Glutamatergic neuron (in vitro differentiated cells): ENCODE measurements at regions not wholly inside any gene's neighbourhood (a gene's known extent, or its start where the extent isn't known, plus 50 kb on each side); places are given as distances from the start of the nearest gene placed in this dataset.

Source experiments
- DNase-seq: peaks from one replicate; pipeline ENCODE4 v3.0.0; 2022
- H3K27ac Mint-ChIP-seq: one replicate; pipeline ENCODE4 v1.8.0; 2020; ENCODE audit warnings: mild to moderate bottlenecking, mixed read lengths, inconsistent platforms; ENCODE audit not compliant: unreplicated experiment
- H3K27me3 Mint-ChIP-seq: one replicate; pipeline ENCODE4 v1.8.0; 2020; ENCODE audit warnings: mild to moderate bottlenecking, moderate library complexity, mixed read lengths, inconsistent platforms; ENCODE audit not compliant: unreplicated experiment
- H3K36me3 Mint-ChIP-seq: one replicate; pipeline ENCODE4 v1.8.0; 2020; ENCODE audit warnings: mild to moderate bottlenecking, mixed read lengths, inconsistent platforms; ENCODE audit not compliant: unreplicated experiment
- H3K4me1 Mint-ChIP-seq: one replicate; pipeline ENCODE4 v1.8.0; 2020; ENCODE audit warnings: mild to moderate bottlenecking, low read depth, mixed read lengths, inconsistent platforms; ENCODE audit not compliant: unreplicated experiment
- H3K4me3 Mint-ChIP-seq: one replicate; pipeline ENCODE4 v1.8.0; 2020; ENCODE audit warnings: mild to moderate bottlenecking, mixed read lengths, inconsistent platforms; ENCODE audit not compliant: unreplicated experiment
- H3K9me3 Mint-ChIP-seq: one replicate; pipeline ENCODE4 v1.8.0; 2020; ENCODE audit warnings: mild to moderate bottlenecking, moderate library complexity, mixed read lengths, inconsistent platforms; ENCODE audit not compliant: unreplicated experiment
- TF ChIP-seq, protein P1 (sequence below): fragments of 200-600 bp; sonication (generic); IDR thresholded peaks from one replicate; pipeline ENCODE4 v1.5.0; 2021; ENCODE audit not compliant: partially characterized antibody, unreplicated experiment

DNA sequence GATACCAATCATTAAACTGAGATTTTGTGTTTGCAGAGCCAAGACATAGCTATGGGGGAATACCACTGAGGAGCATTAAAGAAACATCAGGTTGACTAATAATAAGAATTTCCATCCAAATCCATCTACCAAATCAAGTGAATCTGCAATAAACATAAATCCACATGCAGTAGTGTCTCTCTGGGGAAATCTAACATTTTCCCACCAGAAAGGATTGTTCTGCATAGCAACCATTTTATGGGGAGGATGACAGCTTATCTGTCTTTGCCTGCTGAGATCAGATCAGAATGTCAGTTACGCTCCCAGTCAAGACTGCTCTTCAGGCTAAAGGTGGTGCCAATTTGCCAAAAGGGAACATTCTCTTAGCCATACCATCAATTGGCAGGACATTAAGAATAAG, 1098.9 kb upstream of the CHAC2 start:
- DNase-seq = no peak
- H3K27ac Mint-ChIP-seq = no peak overlapping the region
- no peaks in the 10 kb centered on the region for H3K4me1 Mint-ChIP-seq
- TF ChIP-seq, protein P1, sequence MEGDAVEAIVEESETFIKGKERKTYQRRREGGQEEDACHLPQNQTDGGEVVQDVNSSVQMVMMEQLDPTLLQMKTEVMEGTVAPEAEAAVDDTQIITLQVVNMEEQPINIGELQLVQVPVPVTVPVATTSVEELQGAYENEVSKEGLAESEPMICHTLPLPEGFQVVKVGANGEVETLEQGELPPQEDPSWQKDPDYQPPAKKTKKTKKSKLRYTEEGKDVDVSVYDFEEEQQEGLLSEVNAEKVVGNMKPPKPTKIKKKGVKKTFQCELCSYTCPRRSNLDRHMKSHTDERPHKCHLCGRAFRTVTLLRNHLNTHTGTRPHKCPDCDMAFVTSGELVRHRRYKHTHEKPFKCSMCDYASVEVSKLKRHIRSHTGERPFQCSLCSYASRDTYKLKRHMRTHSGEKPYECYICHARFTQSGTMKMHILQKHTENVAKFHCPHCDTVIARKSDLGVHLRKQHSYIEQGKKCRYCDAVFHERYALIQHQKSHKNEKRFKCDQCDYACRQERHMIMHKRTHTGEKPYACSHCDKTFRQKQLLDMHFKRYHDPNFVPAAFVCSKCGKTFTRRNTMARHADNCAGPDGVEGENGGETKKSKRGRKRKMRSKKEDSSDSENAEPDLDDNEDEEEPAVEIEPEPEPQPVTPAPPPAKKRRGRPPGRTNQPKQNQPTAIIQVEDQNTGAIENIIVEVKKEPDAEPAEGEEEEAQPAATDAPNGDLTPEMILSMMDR = no peak
- H3K9me3 Mint-ChIP-seq = no peaks in the 10 kb centered on the region
- H3K4me3 Mint-ChIP-seq = no peak overlapping the region
- H3K27me3 Mint-ChIP-seq = no peaks in the 10 kb centered on the region
- H3K36me3 Mint-ChIP-seq = no peaks in the 10 kb centered on the region

DNA sequence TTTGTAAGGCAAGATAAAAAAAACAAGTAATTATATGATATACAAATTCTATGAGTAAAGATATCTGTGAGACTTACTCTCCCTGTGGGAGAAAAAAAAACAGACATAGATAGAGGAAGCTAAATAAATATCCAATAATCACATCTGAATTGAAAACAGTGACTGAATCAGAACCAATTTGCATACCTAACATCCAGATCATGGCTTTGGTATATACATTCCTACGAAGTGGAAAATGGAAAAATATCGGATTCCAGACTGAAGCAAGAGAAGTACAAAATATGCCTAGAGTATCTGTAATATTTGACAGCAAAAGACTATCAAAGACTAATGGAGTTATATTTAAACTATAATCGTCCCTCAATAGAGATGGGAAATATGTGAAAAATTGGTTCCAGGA, 1108.1 kb upstream of the CHAC2 start:
- Mint-ChIP-seq H3K27ac (no peak overlapping the region), H3K4me3 (no peak overlapping the region), H3K4me1 (no peaks in the 10 kb centered on the region), H3K36me3 (no peaks in the 10 kb centered on the region), H3K27me3 (no peaks in the 10 kb centered on the region), H3K9me3 (no peaks in the 10 kb centered on the region)
- DNase-seq = no peak
- TF ChIP-seq, protein P1 = no peak

DNA sequence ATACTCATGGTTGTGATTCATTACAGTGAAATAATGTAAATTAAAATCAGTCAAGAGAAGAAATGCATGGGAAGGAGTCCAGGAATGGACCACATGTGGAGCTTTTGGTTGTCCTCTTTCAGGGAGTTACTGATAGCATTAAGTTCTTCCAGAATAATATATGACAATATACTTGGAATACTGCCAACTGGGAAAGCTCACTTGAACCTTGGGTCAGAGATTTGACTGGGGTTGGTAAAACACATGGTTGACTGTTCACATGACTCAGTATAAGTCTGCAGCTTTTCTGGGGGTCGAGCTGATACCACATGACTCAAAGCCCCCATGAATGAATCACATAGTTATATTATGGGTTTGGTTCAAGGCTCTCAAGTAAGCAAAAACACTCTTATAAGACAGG, 1109.0 kb upstream of the CHAC2 start:
- no peak overlapping the region for H3K4me3 Mint-ChIP-seq
- H3K9me3 Mint-ChIP-seq = no peaks in the 10 kb centered on the region
- TF ChIP-seq, protein P1 = no peak
- H3K27me3 Mint-ChIP-seq = no peaks in the 10 kb centered on the region
- DNase-seq = no peak
- H3K36me3 Mint-ChIP-seq = no peaks in the 10 kb centered on the region
- no peaks in the 10 kb centered on the region for H3K4me1 Mint-ChIP-seq
- H3K27ac Mint-ChIP-seq = no peak overlapping the region

DNA sequence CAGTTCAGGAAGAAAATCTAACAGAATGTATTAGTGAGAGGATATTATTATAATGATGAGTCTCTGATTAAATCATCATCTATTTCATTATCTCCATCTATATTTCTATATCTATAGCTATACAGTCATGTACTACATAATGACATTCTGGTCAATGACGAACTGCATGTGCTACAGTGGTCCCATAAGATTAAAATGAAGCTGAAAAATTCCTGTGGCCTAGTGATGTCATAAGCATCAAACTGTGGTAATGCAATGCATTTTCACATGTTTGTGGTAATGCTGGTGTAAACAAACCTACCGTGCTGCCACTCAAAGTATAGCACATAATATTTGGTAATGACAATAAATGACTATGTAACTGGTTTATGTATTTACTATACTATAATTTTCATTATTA, 1127.9 kb upstream of the CHAC2 start:
- Mint-ChIP-seq H3K36me3 (no peaks in the 10 kb centered on the region), H3K27me3 (no peaks in the 10 kb centered on the region), H3K27ac (no peak overlapping the region), H3K4me1 (peaks cover 2% of the 10 kb centered on the region), H3K4me3 (no peak overlapping the region), H3K9me3 (no peaks in the 10 kb centered on the region)
- TF ChIP-seq, protein P1 = no peak
- DNase-seq = no peak

DNA sequence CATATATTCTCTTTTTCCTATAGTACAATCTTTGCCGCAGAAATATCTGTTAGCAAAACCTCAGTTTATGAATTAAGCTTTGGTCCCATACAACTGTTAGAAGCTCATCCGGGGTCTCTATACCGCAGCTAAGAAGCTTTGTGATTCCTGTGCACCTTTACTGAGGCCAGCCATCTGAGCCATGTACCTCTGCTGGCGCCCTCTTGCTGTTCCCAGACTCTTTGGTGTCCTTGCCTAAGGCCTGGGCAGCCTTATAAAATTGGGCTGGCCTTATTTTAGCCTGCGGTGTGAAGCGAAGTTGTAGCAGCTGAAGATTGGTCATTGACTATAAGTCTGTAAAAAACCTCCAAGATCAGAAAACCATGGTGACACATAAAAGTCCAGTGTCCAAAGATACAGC, 1135.1 kb upstream of the CHAC2 start:
- H3K9me3 Mint-ChIP-seq = no peaks in the 10 kb centered on the region
- H3K4me3 Mint-ChIP-seq = no peak overlapping the region
- no peaks in the 10 kb centered on the region for H3K36me3 Mint-ChIP-seq
- DNase-seq = no peak
- TF ChIP-seq, protein P1 = no peak
- no peak overlapping the region for H3K27ac Mint-ChIP-seq
- H3K27me3 Mint-ChIP-seq = no peaks in the 10 kb centered on the region
- H3K4me1 Mint-ChIP-seq = no peaks in the 10 kb centered on the region
